HG03025 (cell line): ENCODE measurements at regions not wholly inside any gene's neighbourhood (a gene's known extent, or its start where the extent isn't known, plus 50 kb on each side); places are given as distances from the start of the nearest gene placed in this dataset.

ENCODE experiments used
- ATAC-seq: cut with Tn5 transposase; IDR thresholded peaks from one replicate; pipeline ENCODE4 v1.9.1; 2021; ENCODE audit warnings: mild to moderate bottlenecking, moderate library complexity; ENCODE audit not compliant: unreplicated experiment, low FRiP score

- ATAC-seq, result no peak
These were observed 422.5 kb downstream of the HTR7 start for GRCh38 chr10:90435296-90435695.

- ATAC-seq, result no peak
These were observed 420.4 kb downstream of the HTR7 start for GRCh38 chr10:90437452-90437851.

GRCh38 chr10:90440870-90441269 lies 417.0 kb downstream of the HTR7 start:
- no peak for ATAC-seq

- no peak for ATAC-seq
These were observed 414.5 kb downstream of the HTR7 start for GRCh38 chr10:90443342-90443741.

- no peak for ATAC-seq
These were observed 410.0 kb downstream of the HTR7 start for GRCh38 chr10:90447831-90448230.

GRCh38 chr10:90450797-90451196 lies 407.0 kb downstream of the HTR7 start:
- ATAC-seq, result no peak

GRCh38 chr10:90451283-90451682 lies 406.6 kb downstream of the HTR7 start:
- no peak for ATAC-seq

GRCh38 chr10:90458054-90458453 lies 399.8 kb downstream of the HTR7 start:
- no peak for ATAC-seq

GRCh38 chr10:90458571-90458970 lies 399.3 kb downstream of the HTR7 start:
- no peak for ATAC-seq

- ATAC-seq, result no peak
These were observed 396.2 kb downstream of the HTR7 start for GRCh38 chr10:90461437-90462155.

GRCh38 chr10:90462749-90463470 lies 394.9 kb downstream of the HTR7 start:
- no peak for ATAC-seq

- no peak for ATAC-seq
These were observed 393.5 kb downstream of the HTR7 start for GRCh38 chr10:90464329-90464728.

GRCh38 chr10:90470966-90471365 lies 386.9 kb downstream of the HTR7 start:
- no peak for ATAC-seq

GRCh38 chr10:90480466-90480865 lies 377.4 kb downstream of the HTR7 start:
- no peak for ATAC-seq

- no peak for ATAC-seq
These were observed 376.4 kb downstream of the HTR7 start for GRCh38 chr10:90481326-90481923.

- ATAC-seq, result no peak
These were observed 373.3 kb downstream of the HTR7 start for GRCh38 chr10:90484518-90484917.

GRCh38 chr10:90494183-90494582 lies 363.7 kb downstream of the HTR7 start:
- ATAC-seq, result no peak

- ATAC-seq, result no peak
These were observed 353.7 kb downstream of the HTR7 start for GRCh38 chr10:90504172-90504571.

- ATAC-seq, result no peak
These were observed 331.1 kb downstream of the HTR7 start for GRCh38 chr10:90526721-90527120.

- ATAC-seq, result no peak
These were observed 327.3 kb downstream of the HTR7 start for GRCh38 chr10:90530521-90530920.

- no peak for ATAC-seq
These were observed 300.5 kb downstream of the HTR7 start for GRCh38 chr10:90557385-90557784.

GRCh38 chr10:90560331-90560730 lies 297.5 kb downstream of the HTR7 start:
- no peak for ATAC-seq
